Thyroid gland (tissue), 4 donors: ENCODE measurements at regions not wholly inside any gene's neighbourhood (a gene's known extent, or its start where the extent isn't known, plus 50 kb on each side); places are given as distances from the start of the nearest gene placed in this dataset.

Experiments
- POLR2A ChIP-seq, 2 donors: fragments of 450-650 bp; IDR thresholded peaks; one replicate each; pipeline ENCODE4 v1.6.1; 2017; ENCODE audit warnings: antibody characterized with exemption in 2 of 2, mild to moderate bottlenecking in 2 of 2, moderate library complexity in 1 of 2
- TF ChIP-seq, protein P1 (sequence below), 6 experiments: fragments of 200-600 bp in 3 of 6; fragments of 450-650 bp in 3 of 6; sonication (generic) in 3 of 6; IDR thresholded peaks; one replicate each; pipeline ENCODE4 v1.5.1; 2016 to 2019; ENCODE audit warnings: antibody characterized with exemption in 6 of 6, mild to moderate bottlenecking in 2 of 6, inconsistent platforms in 1 of 6, moderate library complexity in 1 of 6

DNA sequence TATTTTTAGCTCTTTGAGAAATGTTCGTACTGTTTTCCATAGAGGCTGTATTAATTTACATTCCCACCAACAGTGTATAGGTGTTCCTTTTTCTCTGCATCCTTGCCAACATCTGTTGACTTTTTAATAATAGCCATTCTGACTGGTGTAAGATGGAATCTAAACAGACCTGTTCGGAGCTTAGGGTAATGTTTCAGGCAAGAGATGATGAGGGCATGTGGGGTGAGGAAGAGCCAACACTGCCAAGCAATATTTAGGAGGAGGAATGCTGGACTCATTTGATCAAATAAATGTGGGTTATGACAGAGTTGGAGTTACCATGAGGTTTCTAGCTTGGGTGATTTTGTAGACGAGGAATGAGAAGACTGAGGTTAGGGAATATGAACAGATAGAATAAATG lies 382.9 kb downstream of the KLF12 start:
- TF ChIP-seq, protein P1, sequence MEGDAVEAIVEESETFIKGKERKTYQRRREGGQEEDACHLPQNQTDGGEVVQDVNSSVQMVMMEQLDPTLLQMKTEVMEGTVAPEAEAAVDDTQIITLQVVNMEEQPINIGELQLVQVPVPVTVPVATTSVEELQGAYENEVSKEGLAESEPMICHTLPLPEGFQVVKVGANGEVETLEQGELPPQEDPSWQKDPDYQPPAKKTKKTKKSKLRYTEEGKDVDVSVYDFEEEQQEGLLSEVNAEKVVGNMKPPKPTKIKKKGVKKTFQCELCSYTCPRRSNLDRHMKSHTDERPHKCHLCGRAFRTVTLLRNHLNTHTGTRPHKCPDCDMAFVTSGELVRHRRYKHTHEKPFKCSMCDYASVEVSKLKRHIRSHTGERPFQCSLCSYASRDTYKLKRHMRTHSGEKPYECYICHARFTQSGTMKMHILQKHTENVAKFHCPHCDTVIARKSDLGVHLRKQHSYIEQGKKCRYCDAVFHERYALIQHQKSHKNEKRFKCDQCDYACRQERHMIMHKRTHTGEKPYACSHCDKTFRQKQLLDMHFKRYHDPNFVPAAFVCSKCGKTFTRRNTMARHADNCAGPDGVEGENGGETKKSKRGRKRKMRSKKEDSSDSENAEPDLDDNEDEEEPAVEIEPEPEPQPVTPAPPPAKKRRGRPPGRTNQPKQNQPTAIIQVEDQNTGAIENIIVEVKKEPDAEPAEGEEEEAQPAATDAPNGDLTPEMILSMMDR (IDR thresholded peaks at IDR 0.05), result no peak
- TF ChIP-seq POLR2A (IDR thresholded peaks at IDR 0.05), result no peak
